ENCODE measurements at regions not wholly inside any gene's neighbourhood (a gene's known extent, or its start where the extent isn't known, plus 50 kb on each side); places are given as distances from the start of the nearest gene placed in this dataset.

DNA sequence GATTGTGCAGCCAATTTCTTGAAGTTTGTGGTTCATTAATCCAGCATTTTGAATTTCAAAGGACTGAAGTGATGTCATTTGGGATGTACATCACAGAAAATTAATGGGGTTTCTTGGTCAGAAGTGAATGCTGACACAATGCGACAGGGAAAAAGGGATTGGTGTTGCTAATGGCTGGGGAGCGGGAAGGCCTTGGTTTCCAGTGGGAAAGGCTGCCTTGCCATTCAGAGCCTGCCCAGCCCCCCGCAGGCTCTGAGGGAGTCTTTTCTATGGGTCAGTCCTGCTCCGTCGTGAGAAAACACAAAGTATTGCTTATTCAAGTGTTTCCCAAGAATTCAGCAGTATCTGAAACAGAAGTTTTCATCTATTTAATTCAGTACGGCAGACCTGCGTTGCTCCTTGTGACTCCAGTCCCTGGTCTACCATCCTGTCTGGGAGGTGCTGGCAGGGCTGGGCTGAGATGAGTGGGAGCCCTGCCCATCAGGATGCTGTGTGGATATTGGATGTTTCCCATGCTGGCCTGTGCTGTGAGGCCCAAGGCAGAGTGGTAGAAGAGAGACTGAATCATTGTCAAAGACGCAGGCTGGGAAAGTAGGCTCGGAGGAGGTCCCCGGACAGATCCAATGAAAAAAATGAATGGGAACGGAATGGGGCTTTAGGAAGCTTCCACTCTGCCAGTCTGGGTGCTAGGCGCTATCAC, 111.2 kb upstream of the KLHL25 start:
- Histone ChIP-seq H3K9ac (ENCODE audit: low read length) (no peak overlapping the region), H3K27ac (ENCODE audit: low read depth, low read length) (no peak overlapping the region), H4K8ac (ENCODE audit: low read depth, low read length) (no peak overlapping the region), H3K4me1 (ENCODE audit: control insufficient read depth, low read depth, low read length) (no peaks in the 10 kb centered on the region), H3K4me3 (ENCODE audit: low read length) (no peak overlapping the region), H3K36me3 (ENCODE audit: control insufficient read depth, insufficient read depth, low read length) (no peaks in the 10 kb centered on the region), H2AK5ac (ENCODE audit: low read length) (no peak overlapping the region), H3K4ac (ENCODE audit: low read depth, low read length) (no peak overlapping the region), H3K4me2 (ENCODE audit: low read length) (no peak overlapping the region), H3K18ac (ENCODE audit: low read length) (no peak overlapping the region), H2BK5ac (ENCODE audit: low read length) (no peak overlapping the region), H2BK15ac (replicated peaks; ENCODE audit: low read depth) (no peak overlapping the region), H3K79me1 (ENCODE audit: low read length) (no peaks in the 10 kb centered on the region), H4K5ac (ENCODE audit: low read length) (no peak overlapping the region), H3K27me3 (ENCODE audit: insufficient read depth, low read length, poor library complexity) (no peaks in the 10 kb centered on the region), H3K56ac (ENCODE audit: low read length) (no peak overlapping the region), H2BK120ac (ENCODE audit: low read depth, low read length) (no peak overlapping the region), H3K23ac (ENCODE audit: low read length) (no peak overlapping the region), H3K79me2 (ENCODE audit: control insufficient read depth, insufficient read depth, low read length) (no peaks in the 10 kb centered on the region)
- DNase-seq: no peak
- WGBS (ENCODE audit: extremely low coverage, insufficient coverage, low lambda C conversion rate): no CpG with 5 or more reads among the region's 12 CpGs

DNA sequence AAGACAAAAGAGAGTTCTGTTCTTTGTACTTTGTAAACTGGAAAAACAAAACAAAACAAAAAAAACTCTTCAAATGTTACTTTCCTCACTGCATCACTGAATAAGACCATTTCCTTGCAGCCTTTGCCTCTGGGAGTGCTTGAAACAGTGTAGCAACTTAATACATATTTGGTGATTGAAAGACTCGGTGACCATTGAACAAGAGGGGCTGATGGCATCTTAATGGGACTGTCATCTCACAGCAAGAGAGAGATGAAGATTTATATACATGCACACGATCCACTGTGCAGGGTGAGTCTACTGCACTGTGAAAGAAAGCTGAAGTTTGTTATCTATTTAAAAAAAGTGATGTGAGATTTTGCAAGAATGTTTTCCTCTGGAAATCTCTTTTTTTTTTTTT, 111.9 kb upstream of the KLHL25 start:
- no peak overlapping the region for H3K9ac ChIP-seq (ENCODE audit: low read length)
- no peak overlapping the region for H2AK5ac ChIP-seq (ENCODE audit: low read length)
- no peak overlapping the region for H2BK120ac ChIP-seq (ENCODE audit: low read depth, low read length)
- H2BK15ac ChIP-seq (replicated peaks; ENCODE audit: low read depth): no peak overlapping the region
- H3K4me2 ChIP-seq (ENCODE audit: low read length): no peak overlapping the region
- no peak overlapping the region for H3K4me3 ChIP-seq (ENCODE audit: low read length)
- H3K36me3 ChIP-seq (ENCODE audit: control insufficient read depth, insufficient read depth, low read length): no peaks in the 10 kb centered on the region
- no peak overlapping the region for H4K8ac ChIP-seq (ENCODE audit: low read depth, low read length)
- no peaks in the 10 kb centered on the region for H3K79me1 ChIP-seq (ENCODE audit: low read length)
- H3K56ac ChIP-seq (ENCODE audit: low read length): no peak overlapping the region
- H3K23ac ChIP-seq (ENCODE audit: low read length): no peak overlapping the region
- H3K18ac ChIP-seq (ENCODE audit: low read length): no peak overlapping the region
- no peak overlapping the region for H3K27ac ChIP-seq (ENCODE audit: low read depth, low read length)
- DNase-seq: no peak
- no peaks in the 10 kb centered on the region for H3K79me2 ChIP-seq (ENCODE audit: control insufficient read depth, insufficient read depth, low read length)
- no CpG with 5 or more reads among the region's 2 CpGs for WGBS (ENCODE audit: extremely low coverage, insufficient coverage, low lambda C conversion rate)
- H3K4me1 ChIP-seq (ENCODE audit: control insufficient read depth, low read depth, low read length): no peaks in the 10 kb centered on the region
- no peak overlapping the region for H2BK5ac ChIP-seq (ENCODE audit: low read length)
- no peaks in the 10 kb centered on the region for H3K27me3 ChIP-seq (ENCODE audit: insufficient read depth, low read length, poor library complexity)
- no peak overlapping the region for H3K4ac ChIP-seq (ENCODE audit: low read depth, low read length)
- H4K5ac ChIP-seq (ENCODE audit: low read length): no peak overlapping the region

DNA sequence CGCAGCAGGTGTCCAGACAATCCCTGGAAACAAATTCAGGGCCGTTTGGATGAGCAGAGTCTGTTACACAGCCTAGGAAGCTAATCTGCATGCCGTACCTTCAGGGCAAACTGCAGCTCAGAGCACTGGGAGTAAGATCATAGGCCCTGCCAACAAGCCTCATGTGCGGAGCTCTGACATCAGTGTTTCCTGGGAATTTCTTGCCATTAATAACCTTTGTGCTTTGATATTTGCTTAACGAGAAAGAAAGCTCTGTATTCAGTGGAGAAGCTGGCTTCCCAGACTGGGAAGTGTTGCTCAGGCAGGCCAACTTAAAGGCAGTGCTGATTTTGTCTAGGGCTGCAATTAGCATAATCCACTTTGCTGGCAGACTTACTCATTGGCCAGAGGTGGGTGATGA, 116.1 kb upstream of the KLHL25 start:
- H2AK5ac ChIP-seq (ENCODE audit: low read length): no peak overlapping the region
- no peaks in the 10 kb centered on the region for H3K79me2 ChIP-seq (ENCODE audit: control insufficient read depth, insufficient read depth, low read length)
- no peaks in the 10 kb centered on the region for H3K79me1 ChIP-seq (ENCODE audit: low read length)
- H3K9ac ChIP-seq (ENCODE audit: low read length): no peak overlapping the region
- no peak overlapping the region for H4K8ac ChIP-seq (ENCODE audit: low read depth, low read length)
- no peak overlapping the region for H2BK5ac ChIP-seq (ENCODE audit: low read length)
- H3K23ac ChIP-seq (ENCODE audit: low read length): no peak overlapping the region
- H2BK120ac ChIP-seq (ENCODE audit: low read depth, low read length): no peak overlapping the region
- H3K4ac ChIP-seq (ENCODE audit: low read depth, low read length): no peak overlapping the region
- H3K4me1 ChIP-seq (ENCODE audit: control insufficient read depth, low read depth, low read length): no peaks in the 10 kb centered on the region
- H2BK15ac ChIP-seq (replicated peaks; ENCODE audit: low read depth): no peak overlapping the region
- no peak overlapping the region for H3K4me3 ChIP-seq (ENCODE audit: low read length)
- peak; percentile 22 for DNase-seq
- H3K18ac ChIP-seq (ENCODE audit: low read length): no peak overlapping the region
- no peak overlapping the region for H3K4me2 ChIP-seq (ENCODE audit: low read length)
- H3K56ac ChIP-seq (ENCODE audit: low read length): no peak overlapping the region
- H3K27me3 ChIP-seq (ENCODE audit: insufficient read depth, low read length, poor library complexity): no peaks in the 10 kb centered on the region
- no peak overlapping the region for H3K27ac ChIP-seq (ENCODE audit: low read depth, low read length)
- no peaks in the 10 kb centered on the region for H3K36me3 ChIP-seq (ENCODE audit: control insufficient read depth, insufficient read depth, low read length)
- H4K5ac ChIP-seq (ENCODE audit: low read length): no peak overlapping the region
- no CpG with 5 or more reads among the region's 5 CpGs for WGBS (ENCODE audit: extremely low coverage, insufficient coverage, low lambda C conversion rate)

DNA sequence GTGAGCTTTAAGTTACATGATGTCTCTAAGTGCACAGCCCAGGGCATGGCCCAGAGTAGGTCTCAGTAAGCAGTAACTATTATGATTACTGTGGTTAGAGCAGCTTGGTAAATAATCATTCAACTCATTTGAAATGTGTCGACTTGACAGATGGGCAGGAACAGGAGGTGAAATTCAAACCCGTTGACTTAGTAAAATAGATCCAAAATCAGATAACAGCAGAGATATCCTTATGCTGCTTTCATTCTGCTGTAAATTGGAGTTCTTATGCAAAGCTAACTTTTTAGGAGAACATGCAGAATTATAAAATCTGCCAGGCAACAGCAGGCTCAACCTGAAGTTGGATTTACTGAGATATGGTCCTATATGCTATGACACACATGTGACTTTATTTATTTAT, 118.7 kb upstream of the KLHL25 start:
- DNase-seq: no peak
- no peak overlapping the region for H4K5ac ChIP-seq (ENCODE audit: low read length)
- no peak overlapping the region for H2AK5ac ChIP-seq (ENCODE audit: low read length)
- no peak overlapping the region for H3K4me3 ChIP-seq (ENCODE audit: low read length)
- H3K4me1 ChIP-seq (ENCODE audit: control insufficient read depth, low read depth, low read length): no peaks in the 10 kb centered on the region
- H3K27me3 ChIP-seq (ENCODE audit: insufficient read depth, low read length, poor library complexity): no peaks in the 10 kb centered on the region
- H3K79me2 ChIP-seq (ENCODE audit: control insufficient read depth, insufficient read depth, low read length): no peaks in the 10 kb centered on the region
- H3K4me2 ChIP-seq (ENCODE audit: low read length): no peak overlapping the region
- no peaks in the 10 kb centered on the region for H3K79me1 ChIP-seq (ENCODE audit: low read length)
- no peak overlapping the region for H3K9ac ChIP-seq (ENCODE audit: low read length)
- no peak overlapping the region for H2BK5ac ChIP-seq (ENCODE audit: low read length)
- no peak overlapping the region for H2BK15ac ChIP-seq (replicated peaks; ENCODE audit: low read depth)
- H4K8ac ChIP-seq (ENCODE audit: low read depth, low read length): no peak overlapping the region
- H3K36me3 ChIP-seq (ENCODE audit: control insufficient read depth, insufficient read depth, low read length): no peaks in the 10 kb centered on the region
- no peak overlapping the region for H3K27ac ChIP-seq (ENCODE audit: low read depth, low read length)
- H2BK120ac ChIP-seq (ENCODE audit: low read depth, low read length): no peak overlapping the region
- H3K56ac ChIP-seq (ENCODE audit: low read length): no peak overlapping the region
- no peak overlapping the region for H3K4ac ChIP-seq (ENCODE audit: low read depth, low read length)
- no peak overlapping the region for H3K18ac ChIP-seq (ENCODE audit: low read length)
- no peak overlapping the region for H3K23ac ChIP-seq (ENCODE audit: low read length)
- WGBS (ENCODE audit: extremely low coverage, insufficient coverage, low lambda C conversion rate): no CpG with 5 or more reads among the region's 2 CpGs

DNA sequence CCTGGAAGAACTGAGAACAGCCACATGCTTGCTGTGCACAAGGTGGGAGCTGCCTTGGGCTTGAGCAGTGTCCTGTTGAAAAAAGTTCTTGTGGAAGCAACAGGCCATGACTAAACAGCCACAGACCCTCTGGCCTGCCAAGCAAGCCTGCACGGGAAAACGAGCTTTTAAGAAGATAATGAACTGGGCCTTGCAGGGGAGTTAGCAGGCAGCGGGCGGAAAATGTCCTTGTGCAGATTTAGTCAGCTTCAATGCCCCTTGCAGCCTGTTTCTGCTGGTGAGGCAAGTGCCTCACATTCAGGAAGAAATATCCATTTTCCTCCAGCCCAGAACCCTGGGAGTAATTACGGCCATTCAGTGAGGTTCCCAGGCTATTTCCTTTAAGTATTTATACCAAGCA, 126.2 kb upstream of the KLHL25 start:
- H3K79me2 ChIP-seq (ENCODE audit: control insufficient read depth, insufficient read depth, low read length): no peaks in the 10 kb centered on the region
- no peak overlapping the region for H2AK5ac ChIP-seq (ENCODE audit: low read length)
- H3K56ac ChIP-seq (ENCODE audit: low read length): no peak overlapping the region
- H3K4me2 ChIP-seq (ENCODE audit: low read length): no peak overlapping the region
- H3K4ac ChIP-seq (ENCODE audit: low read depth, low read length): no peak overlapping the region
- H3K27ac ChIP-seq (ENCODE audit: low read depth, low read length): no peak overlapping the region
- no peak overlapping the region for H2BK120ac ChIP-seq (ENCODE audit: low read depth, low read length)
- WGBS (ENCODE audit: extremely low coverage, insufficient coverage, low lambda C conversion rate): no CpG with 5 or more reads among the region's 5 CpGs
- H3K36me3 ChIP-seq (ENCODE audit: control insufficient read depth, insufficient read depth, low read length): no peaks in the 10 kb centered on the region
- H3K27me3 ChIP-seq (ENCODE audit: insufficient read depth, low read length, poor library complexity): no peaks in the 10 kb centered on the region
- H3K4me3 ChIP-seq (ENCODE audit: low read length): no peak overlapping the region
- no peaks in the 10 kb centered on the region for H3K4me1 ChIP-seq (ENCODE audit: control insufficient read depth, low read depth, low read length)
- H3K79me1 ChIP-seq (ENCODE audit: low read length): no peaks in the 10 kb centered on the region
- H4K8ac ChIP-seq (ENCODE audit: low read depth, low read length): no peak overlapping the region
- no peak overlapping the region for H4K5ac ChIP-seq (ENCODE audit: low read length)
- H3K18ac ChIP-seq (ENCODE audit: low read length): no peak overlapping the region
- no peak overlapping the region for H2BK15ac ChIP-seq (replicated peaks; ENCODE audit: low read depth)
- no peak overlapping the region for H3K23ac ChIP-seq (ENCODE audit: low read length)
- no peak overlapping the region for H2BK5ac ChIP-seq (ENCODE audit: low read length)
- no peak overlapping the region for H3K9ac ChIP-seq (ENCODE audit: low read length)
- DNase-seq: no peak

DNA sequence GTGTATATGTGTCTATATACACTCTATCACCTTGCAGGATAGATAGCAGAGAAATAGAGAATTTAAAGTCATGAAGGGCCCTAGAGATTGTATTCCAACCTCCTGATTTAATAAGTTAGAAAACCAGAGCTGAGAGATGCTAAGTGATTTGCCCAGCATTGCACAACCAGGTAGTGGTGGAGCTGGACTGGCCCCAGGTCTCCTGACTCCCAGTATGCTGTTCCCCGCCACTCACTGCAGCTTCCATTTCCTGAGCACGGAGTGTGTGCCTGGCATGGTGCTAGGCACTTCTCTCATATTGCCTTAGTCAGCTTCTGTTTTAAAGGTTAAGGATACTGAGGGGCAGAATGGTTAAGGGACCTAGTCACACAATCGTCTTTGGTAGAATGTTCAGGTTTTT, 129.4 kb upstream of the KLHL25 start:
- Histone ChIP-seq H4K8ac (ENCODE audit: low read depth, low read length) (no peak overlapping the region), H3K56ac (ENCODE audit: low read length) (no peak overlapping the region), H2BK120ac (ENCODE audit: low read depth, low read length) (no peak overlapping the region), H3K79me2 (ENCODE audit: control insufficient read depth, insufficient read depth, low read length) (no peaks in the 10 kb centered on the region), H3K27ac (ENCODE audit: low read depth, low read length) (no peak overlapping the region), H3K4me2 (ENCODE audit: low read length) (no peak overlapping the region), H3K4me3 (ENCODE audit: low read length) (no peak overlapping the region), H3K4ac (ENCODE audit: low read depth, low read length) (no peak overlapping the region), H3K23ac (ENCODE audit: low read length) (no peak overlapping the region), H3K18ac (ENCODE audit: low read length) (no peak overlapping the region), H3K4me1 (ENCODE audit: control insufficient read depth, low read depth, low read length) (no peaks in the 10 kb centered on the region), H3K36me3 (ENCODE audit: control insufficient read depth, insufficient read depth, low read length) (no peaks in the 10 kb centered on the region), H4K5ac (ENCODE audit: low read length) (no peak overlapping the region), H3K9ac (ENCODE audit: low read length) (no peak overlapping the region), H2AK5ac (ENCODE audit: low read length) (no peak overlapping the region), H2BK15ac (replicated peaks; ENCODE audit: low read depth) (no peak overlapping the region), H3K27me3 (ENCODE audit: insufficient read depth, low read length, poor library complexity) (no peaks in the 10 kb centered on the region), H3K79me1 (ENCODE audit: low read length) (no peaks in the 10 kb centered on the region), H2BK5ac (ENCODE audit: low read length) (no peak overlapping the region)
- no CpG with 5 or more reads among the region's 3 CpGs for WGBS (ENCODE audit: extremely low coverage, insufficient coverage, low lambda C conversion rate)
- DNase-seq: no peak
